GM19397 (cell line): ENCODE measurements at regions not wholly inside any gene's neighbourhood (a gene's known extent, or its start where the extent isn't known, plus 50 kb on each side); places are given as distances from the start of the nearest gene placed in this dataset.
A peak's percentile ranks its signal among the peaks of the same experiment; 100 is the strongest.
"Not testable (repeated sequence)": the region's sequence is repeated elsewhere in the genome, so short reads cannot be mapped to it uniquely, and the experiment has no call there.

Source experiments
- ATAC-seq: cut with Tn5 transposase; IDR thresholded peaks from one replicate; pipeline ENCODE4 v1.9.1; 2021; ENCODE audit warnings: mild to moderate bottlenecking, moderate library complexity; ENCODE audit not compliant: unreplicated experiment

- ATAC-seq, result no peak
These were observed 152.8 kb downstream of the CYSLTR2 start for GRCh38 chr13:48806522-48806921.

GRCh38 chr13:48808683-48809082 lies 155.0 kb downstream of the CYSLTR2 start:
- no peak for ATAC-seq

GRCh38 chr13:48810013-48810412 lies 156.3 kb downstream of the CYSLTR2 start:
- ATAC-seq, result no peak

GRCh38 chr13:48813518-48813917 lies 159.8 kb downstream of the CYSLTR2 start:
- ATAC-seq, result no peak

DNA sequence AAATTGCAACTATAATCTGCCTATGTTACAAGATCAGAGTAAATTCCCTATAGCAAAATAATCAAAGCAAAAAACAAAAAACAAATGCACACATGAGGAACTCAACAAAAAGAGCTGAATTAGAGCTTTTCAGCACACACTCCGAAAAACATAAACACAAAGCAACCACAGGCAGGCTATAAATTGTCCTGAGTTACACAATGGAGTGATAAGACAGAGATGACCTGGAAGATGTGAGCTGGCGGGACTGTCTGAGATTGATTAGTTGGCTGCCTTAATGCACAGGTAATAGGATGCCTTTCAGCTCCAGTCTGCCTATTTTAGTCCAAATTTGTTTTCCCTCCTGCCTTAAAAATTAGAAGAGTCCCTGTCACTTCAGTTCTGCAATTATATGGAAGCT lies 159.0 kb upstream of the FNDC3A start:
- no peak for ATAC-seq

DNA sequence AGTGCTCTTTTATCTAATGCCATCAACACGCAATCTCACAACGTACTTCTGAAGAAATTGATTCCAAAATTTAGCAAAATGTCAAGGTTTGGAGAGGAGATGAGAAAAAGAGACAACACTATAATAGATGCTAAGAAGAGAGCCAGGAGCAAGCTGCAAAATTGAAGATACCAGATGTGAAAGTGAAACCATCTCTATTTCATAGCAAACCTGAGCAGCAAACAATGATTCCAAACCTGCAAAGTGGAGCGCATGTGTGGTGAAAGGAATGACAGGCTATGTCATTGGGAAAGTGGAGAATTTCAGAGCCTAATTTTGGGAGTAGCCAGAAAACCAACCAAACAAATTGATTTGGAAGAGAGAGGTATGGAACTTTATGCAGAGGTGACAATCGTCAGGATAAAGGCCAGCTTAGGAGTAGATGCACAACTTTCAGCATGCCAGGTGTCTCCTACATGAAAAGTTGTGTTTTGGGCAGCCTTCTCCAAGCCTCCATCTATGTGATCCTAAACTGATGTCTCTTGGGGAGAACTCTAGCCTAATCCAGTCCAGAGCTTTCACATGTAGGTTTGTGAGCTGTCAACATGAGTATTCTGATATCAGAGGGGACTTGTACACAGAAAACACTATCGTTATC lies 158.4 kb upstream of the FNDC3A start:
- ATAC-seq, result no peak

GRCh38 chr13:48818495-48819356 lies 157.0 kb upstream of the FNDC3A start:
- ATAC-seq, result no peak

DNA sequence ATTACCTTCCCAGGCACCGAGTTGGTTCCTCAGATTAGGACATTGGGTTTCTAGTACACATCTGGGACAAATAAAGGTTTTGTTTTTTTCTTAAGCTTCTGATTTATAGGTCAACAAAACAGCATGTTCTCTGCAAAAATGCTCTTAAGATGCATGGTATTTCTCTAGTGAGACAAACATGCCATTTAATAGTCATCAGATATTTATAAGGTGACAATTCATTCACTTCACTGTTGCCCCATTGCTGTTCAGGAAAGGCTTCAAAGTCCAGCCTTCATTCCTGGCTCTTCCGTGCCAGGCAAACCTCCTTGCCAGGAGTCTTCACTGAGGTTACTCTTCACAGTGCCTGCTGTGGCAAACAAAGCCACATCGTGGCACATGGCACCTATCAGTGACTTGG lies 156.3 kb upstream of the FNDC3A start:
- no peak for ATAC-seq

DNA sequence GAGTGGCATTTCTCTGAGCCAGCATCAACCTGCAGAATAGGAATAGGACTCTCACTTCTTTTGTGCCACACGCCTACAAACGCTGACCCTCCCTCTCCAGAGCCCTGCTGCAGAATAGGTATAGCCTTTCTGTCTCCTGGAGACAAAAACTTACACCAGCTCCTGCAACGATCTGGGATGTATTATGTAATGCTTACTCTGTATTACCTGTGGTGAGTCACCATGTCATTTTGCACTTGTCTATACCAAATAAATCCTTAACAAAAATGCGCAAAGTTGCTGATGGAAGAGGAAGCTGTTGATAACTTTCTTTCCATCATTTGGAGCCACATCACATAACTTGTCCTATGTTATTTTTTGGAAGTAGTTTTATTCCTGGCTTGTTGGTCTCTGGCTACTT lies 155.8 kb upstream of the FNDC3A start:
- ATAC-seq, result no peak

GRCh38 chr13:48823526-48823925 lies 152.2 kb upstream of the FNDC3A start:
- not testable (repeated sequence) for ATAC-seq

GRCh38 chr13:48826039-48826438 lies 149.7 kb upstream of the FNDC3A start:
- ATAC-seq, result no peak

DNA sequence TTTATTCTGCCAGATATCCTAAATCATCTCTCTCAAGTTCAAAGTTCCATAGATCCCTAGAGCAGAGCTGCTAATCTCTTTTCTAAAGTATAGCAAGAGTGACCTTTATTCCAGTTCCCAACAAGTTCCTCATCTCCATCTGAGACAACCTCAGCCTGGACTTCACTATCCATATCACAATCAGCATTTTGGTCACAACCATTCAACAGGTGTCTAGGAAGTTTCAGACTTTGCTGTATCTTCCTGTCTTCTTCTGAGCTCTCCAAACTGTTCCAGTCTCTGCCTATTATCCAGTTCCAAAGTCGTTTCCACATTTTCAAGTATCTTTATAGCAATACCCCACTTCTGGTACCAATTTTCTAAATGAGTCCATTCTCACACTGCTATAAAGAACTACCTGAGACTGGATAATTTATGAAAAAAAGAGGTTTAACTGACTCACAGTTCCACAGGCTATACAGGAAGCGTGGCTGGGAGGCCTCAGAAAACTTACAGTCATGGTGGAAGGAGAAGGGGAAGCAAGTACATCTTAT lies 148.7 kb upstream of the FNDC3A start:
- not testable (repeated sequence) for ATAC-seq

- no peak for ATAC-seq
These were observed 148.0 kb upstream of the FNDC3A start for GRCh38 chr13:48827709-48828108.

DNA sequence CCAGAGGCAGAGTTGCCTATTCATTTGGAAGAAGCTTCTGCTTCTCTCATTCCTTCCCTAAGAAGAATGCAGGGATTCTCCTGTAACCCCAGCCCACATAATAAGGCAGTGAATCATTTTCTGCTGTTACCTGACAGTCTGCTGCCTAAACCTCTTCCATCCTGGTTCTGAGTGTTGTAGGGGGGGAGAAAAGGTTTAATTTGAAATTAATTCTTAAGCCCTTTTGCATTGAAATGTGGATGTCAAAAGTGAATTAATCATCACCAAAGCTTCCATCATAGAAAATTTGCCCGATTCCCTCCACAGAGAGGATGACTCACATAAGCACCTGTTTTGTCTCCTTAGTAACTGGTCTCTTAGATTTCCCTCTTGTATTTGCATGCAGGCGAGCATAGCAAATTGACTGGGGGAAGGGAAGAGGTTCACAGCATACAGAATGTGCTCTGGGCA lies 146.7 kb upstream of the FNDC3A start:
- ATAC-seq, result peak; percentile 68

DNA sequence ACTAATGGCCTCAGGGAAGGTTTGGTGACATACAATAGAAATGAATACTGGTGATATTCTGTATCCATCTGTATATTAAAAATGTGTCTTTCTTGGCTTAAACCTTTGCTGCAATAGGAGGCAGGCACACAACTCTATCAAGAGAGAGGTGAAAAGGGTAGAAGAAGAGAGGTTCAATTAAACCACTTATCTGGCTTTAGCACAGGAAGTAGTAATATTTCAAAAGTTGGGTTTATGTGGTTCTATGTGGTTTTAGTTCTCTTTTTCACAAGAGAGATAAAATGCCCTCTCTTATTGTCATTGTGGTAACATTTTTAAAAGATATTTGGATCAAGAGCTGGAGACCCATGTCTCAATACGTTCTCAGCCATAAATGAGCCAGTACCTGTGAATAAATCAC lies 146.2 kb upstream of the FNDC3A start:
- ATAC-seq, result peak; percentile 46

GRCh38 chr13:48831248-48831647 lies 144.5 kb upstream of the FNDC3A start:
- ATAC-seq, result no peak

- ATAC-seq, result no peak
These were observed 142.3 kb upstream of the FNDC3A start for GRCh38 chr13:48833412-48833811.

- ATAC-seq, result not testable (repeated sequence)
These were observed 140.4 kb upstream of the FNDC3A start for GRCh38 chr13:48835326-48835725.

GRCh38 chr13:48838193-48838973 lies 137.3 kb upstream of the FNDC3A start:
- ATAC-seq, result no peak

GRCh38 chr13:48839171-48839570 lies 136.5 kb upstream of the FNDC3A start:
- no peak for ATAC-seq

DNA sequence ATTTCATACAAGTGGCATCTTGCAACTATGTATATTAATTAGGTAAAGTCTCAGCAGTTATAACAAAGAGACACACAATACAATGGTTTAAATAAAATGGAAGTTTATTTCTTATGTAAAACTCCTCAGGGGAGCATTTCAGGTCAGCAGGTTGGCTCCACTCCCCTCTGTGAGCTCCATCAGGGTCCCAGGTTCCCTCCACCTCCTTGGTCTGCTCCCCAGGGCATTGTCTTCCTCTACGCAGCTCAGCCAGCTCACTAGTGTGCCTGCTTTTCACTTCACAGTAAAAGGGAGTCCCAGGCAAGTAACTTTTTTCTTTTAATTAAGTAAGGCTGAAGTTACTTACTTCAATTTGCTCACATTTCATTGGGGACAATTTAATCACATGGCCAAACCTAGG lies 135.3 kb upstream of the FNDC3A start:
- no peak for ATAC-seq
